Erythroblast (primary cell): ENCODE measurements at regions not wholly inside any gene's neighbourhood (a gene's known extent, or its start where the extent isn't known, plus 50 kb on each side); places are given as distances from the start of the nearest gene placed in this dataset.

Experiments used
- GATA1 ChIP-seq: IDR thresholded peaks from 2 replicates; pipeline ENCODE4 v1.6.1; 2011; ENCODE audit warnings: low read depth, mild to moderate bottlenecking, control low read depth, low read length, moderate library complexity
- POLR2A ChIP-seq: IDR thresholded peaks from 2 replicates; pipeline ENCODE4 v1.6.1; 2011; ENCODE audit warnings: mild to moderate bottlenecking, low read length

DNA sequence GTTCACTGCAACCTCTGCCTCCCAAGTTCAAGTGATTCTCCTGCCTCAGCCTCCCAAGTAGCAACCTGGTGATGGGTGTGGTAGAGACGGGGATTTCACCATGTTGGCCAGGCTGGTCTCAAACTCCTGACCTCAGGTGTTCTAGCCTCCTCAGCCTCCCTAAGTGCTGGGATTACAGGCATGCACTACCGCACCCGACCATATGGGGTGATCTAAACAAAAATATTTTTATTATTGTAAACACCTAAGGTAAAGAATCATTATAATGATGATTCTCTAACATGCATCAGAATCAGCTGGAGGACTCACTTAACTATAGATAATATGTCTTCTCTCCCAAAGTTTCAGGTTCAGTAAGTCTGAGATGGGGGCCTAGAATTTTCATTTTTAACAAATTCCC is 96.2 kb upstream of the ALG10 start:
- TF ChIP-seq POLR2A (no peak), GATA1 (no peak)
